Panc1 (cell line): ENCODE measurements at regions not wholly inside any gene's neighbourhood (a gene's known extent, or its start where the extent isn't known, plus 50 kb on each side); places are given as distances from the start of the nearest gene placed in this dataset.

Experiments used
- ATAC-seq: fragments of 200-7000 bp; cut with Tn5 transposase; 2 replicates; pipeline ENCODE4 v1.9.1; 2020; ENCODE audit warnings: mild to moderate bottlenecking, moderate library complexity
- BruUV-seq: library from RNA; stranded (reverse); fragments of 400-500 nt; replicated peaks from 2 replicates; lab custom pipeline; 2021; lab: Mats Ljungman, UMichigan
- CTCF ChIA-PET: fragments of 300-600 bp; sonication (Branson Sonifier 250); formaldehyde crosslinking; loops from one replicate; lab custom pipeline; 2022; ENCODE audit warnings: antibody characterized with exemption; lab: Charles Lee
- POLR2A ChIA-PET: fragments of 300-600 bp; sonication (Branson Sonifier 250); formaldehyde crosslinking; loops from one replicate; lab custom pipeline; 2022; ENCODE audit warnings: antibody characterized with exemption; lab: Charles Lee
- DNase-seq: peaks from one replicate; pipeline ENCODE4 v3.0.0-alpha.2; 2010; ENCODE audit warnings: low read depth, low spot score
- H3K27ac ChIP-seq: 2 replicates; pipeline ENCODE4 v1.5.1; 2011; ENCODE audit warnings: mild to moderate bottlenecking, low read length, inconsistent platforms
- H3K27me3 ChIP-seq: fragments of 200-500 bp; sonication (Bioruptor generic); 2 replicates; pipeline ENCODE4 v1.6.0; 2014; ENCODE audit warnings: low read length, inconsistent platforms; ENCODE audit not compliant: control insufficient read depth, insufficient read depth
- H3K36me3 ChIP-seq: fragments of 200-500 bp; sonication (Bioruptor generic); 2 replicates; pipeline ENCODE4 v1.5.1; 2014; ENCODE audit warnings: inconsistent platforms, mild to moderate bottlenecking, low read length, moderate library complexity; ENCODE audit not compliant: control insufficient read depth, insufficient read depth
- H3K4me1 ChIP-seq: 2 replicates; pipeline ENCODE4 v1.5.1; 2011; ENCODE audit warnings: inconsistent platforms, mild to moderate bottlenecking, low read length, moderate library complexity; ENCODE audit not compliant: control insufficient read depth, insufficient read depth
- H3K4me3 ChIP-seq, 2 experiments: 2 replicates each; pipeline ENCODE4 v1.5.1; 2011 to 2012; ENCODE audit warnings: low read depth in 2 of 2, low read length in 2 of 2, mild to moderate bottlenecking in 2 of 2, inconsistent platforms in 1 of 2, moderate library complexity in 1 of 2
- H3K9me3 ChIP-seq: fragments of 200-500 bp; sonication (Bioruptor generic); 2 replicates; pipeline ENCODE4 v1.5.1; 2014; ENCODE audit warnings: low read depth, mild to moderate bottlenecking, inconsistent platforms, low read length, moderate library complexity; ENCODE audit not compliant: control insufficient read depth, insufficient read depth
- POLR2AphosphoS5 ChIP-seq: IDR thresholded peaks from 2 replicates; pipeline ENCODE4 v1.6.1; 2012; ENCODE audit warnings: mild to moderate bottlenecking, low read depth, low read length, moderate library complexity
- SIN3A ChIP-seq: IDR thresholded peaks from 2 replicates; pipeline ENCODE4 v1.6.1; 2012; ENCODE audit warnings: low read depth, mild to moderate bottlenecking, low read length, moderate library complexity, borderline replicate concordance; ENCODE audit not compliant: insufficient read depth
- TCF7L2 ChIP-seq: IDR thresholded peaks from 2 replicates; pipeline ENCODE4 v1.6.1; 2011; ENCODE audit warnings: mild to moderate bottlenecking, low read depth, low read length, inconsistent platforms
- in situ Hi-C: cut with HindIII; loops from 2 replicates; pipeline ENCODE4 v1.10.0; 2016; ENCODE audit warnings: low sequenced_read_pairs, low pct_unique_long_range_greater_than_20kb
- intact Hi-C: fragments of 100-400 bp; cut with micrococcal nuclease; formaldehyde crosslinking; loops from one replicate; pipeline ENCODE4 v1.10.0; 2022; ENCODE audit not compliant: unreplicated experiment
- TF ChIP-seq, protein P1 (sequence below): fragments of 450-650 bp; IDR thresholded peaks from 2 replicates; pipeline ENCODE4 v1.5.1; 2017; ENCODE audit warnings: mild to moderate bottlenecking
- TF ChIP-seq, protein P2 (sequence below), 2 experiments: IDR thresholded peaks; 2 replicates each; pipeline ENCODE4 v1.6.1; 2011 to 2012; ENCODE audit warnings: low read depth in 2 of 2, control low read depth in 1 of 2, low read length in 1 of 2, mild to moderate bottlenecking in 1 of 2, moderate library complexity in 1 of 2; ENCODE audit not compliant: insufficient read depth in 1 of 2

DNA sequence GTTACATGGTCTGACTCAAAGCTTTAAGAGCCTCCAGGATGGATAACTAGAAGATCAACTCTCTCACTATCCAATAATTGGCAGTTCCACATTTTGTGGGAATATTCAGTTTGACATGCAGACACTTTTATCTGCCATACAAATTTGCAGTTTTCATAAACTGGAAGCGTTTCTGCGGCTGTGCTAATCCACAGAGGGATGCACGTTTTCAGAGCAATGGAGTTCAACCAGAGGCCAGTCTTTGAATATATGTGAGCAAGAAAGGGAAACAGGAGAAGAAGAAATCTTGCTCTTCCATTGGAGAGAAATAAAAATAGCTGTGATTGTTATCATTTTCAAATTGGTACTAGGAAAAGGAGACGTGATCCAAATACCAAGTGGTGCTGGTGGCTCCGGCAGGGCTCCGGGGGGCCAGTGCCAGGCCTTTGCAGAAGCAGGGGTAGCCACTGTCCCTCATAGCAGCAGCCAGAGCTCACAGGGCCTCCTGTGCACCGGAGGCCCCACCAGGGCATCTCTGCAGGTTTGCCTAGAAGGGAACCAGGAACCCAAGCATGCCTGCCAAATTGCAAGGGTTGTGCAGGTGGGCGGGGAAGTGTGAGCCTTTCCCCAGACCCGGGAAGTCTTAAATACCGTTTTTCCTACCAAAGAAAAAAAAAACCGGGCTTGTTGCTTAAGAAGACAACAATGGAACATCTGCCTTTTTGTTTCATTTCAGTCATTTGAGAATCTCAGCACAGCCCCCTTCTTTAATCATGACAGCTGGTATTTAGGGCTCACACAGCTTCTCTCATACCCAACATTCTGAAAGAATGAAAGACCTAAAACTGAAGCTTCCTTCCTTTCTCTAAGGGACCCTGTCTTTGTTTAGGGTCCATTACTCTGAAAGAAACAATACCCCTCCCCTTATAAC is 791.1 kb upstream of the SOX11 start:
- ATAC-seq (no peak), DNase-seq (no peak)
- Histone ChIP-seq H3K4me3 (no peak overlapping the region), H3K36me3 (no peaks in the 10 kb centered on the region), H3K27ac (no peak overlapping the region), H3K9me3 (no peaks in the 10 kb centered on the region), H3K27me3 (no peaks in the 10 kb centered on the region), H3K4me1 (no peaks in the 10 kb centered on the region)
- ChIA-PET CTCF (no interaction called here), POLR2A (no interaction called here)
- intact Hi-C loops: no loop called here
- in situ Hi-C loops: no loop called here
- TF ChIP-seq, protein P1, sequence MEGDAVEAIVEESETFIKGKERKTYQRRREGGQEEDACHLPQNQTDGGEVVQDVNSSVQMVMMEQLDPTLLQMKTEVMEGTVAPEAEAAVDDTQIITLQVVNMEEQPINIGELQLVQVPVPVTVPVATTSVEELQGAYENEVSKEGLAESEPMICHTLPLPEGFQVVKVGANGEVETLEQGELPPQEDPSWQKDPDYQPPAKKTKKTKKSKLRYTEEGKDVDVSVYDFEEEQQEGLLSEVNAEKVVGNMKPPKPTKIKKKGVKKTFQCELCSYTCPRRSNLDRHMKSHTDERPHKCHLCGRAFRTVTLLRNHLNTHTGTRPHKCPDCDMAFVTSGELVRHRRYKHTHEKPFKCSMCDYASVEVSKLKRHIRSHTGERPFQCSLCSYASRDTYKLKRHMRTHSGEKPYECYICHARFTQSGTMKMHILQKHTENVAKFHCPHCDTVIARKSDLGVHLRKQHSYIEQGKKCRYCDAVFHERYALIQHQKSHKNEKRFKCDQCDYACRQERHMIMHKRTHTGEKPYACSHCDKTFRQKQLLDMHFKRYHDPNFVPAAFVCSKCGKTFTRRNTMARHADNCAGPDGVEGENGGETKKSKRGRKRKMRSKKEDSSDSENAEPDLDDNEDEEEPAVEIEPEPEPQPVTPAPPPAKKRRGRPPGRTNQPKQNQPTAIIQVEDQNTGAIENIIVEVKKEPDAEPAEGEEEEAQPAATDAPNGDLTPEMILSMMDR: no peak
- TF ChIP-seq TCF7L2 (no peak), SIN3A (no peak), POLR2AphosphoS5 (no peak)
- TF ChIP-seq, protein P2, sequence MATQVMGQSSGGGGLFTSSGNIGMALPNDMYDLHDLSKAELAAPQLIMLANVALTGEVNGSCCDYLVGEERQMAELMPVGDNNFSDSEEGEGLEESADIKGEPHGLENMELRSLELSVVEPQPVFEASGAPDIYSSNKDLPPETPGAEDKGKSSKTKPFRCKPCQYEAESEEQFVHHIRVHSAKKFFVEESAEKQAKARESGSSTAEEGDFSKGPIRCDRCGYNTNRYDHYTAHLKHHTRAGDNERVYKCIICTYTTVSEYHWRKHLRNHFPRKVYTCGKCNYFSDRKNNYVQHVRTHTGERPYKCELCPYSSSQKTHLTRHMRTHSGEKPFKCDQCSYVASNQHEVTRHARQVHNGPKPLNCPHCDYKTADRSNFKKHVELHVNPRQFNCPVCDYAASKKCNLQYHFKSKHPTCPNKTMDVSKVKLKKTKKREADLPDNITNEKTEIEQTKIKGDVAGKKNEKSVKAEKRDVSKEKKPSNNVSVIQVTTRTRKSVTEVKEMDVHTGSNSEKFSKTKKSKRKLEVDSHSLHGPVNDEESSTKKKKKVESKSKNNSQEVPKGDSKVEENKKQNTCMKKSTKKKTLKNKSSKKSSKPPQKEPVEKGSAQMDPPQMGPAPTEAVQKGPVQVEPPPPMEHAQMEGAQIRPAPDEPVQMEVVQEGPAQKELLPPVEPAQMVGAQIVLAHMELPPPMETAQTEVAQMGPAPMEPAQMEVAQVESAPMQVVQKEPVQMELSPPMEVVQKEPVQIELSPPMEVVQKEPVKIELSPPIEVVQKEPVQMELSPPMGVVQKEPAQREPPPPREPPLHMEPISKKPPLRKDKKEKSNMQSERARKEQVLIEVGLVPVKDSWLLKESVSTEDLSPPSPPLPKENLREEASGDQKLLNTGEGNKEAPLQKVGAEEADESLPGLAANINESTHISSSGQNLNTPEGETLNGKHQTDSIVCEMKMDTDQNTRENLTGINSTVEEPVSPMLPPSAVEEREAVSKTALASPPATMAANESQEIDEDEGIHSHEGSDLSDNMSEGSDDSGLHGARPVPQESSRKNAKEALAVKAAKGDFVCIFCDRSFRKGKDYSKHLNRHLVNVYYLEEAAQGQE (IDR thresholded peaks at IDR 0.05; ENCODE audit: insufficient read depth in 1 of 2, low read depth in 2 of 2, low read length in 1 of 2): no peak
- BruUV-seq: no TSS peak

DNA sequence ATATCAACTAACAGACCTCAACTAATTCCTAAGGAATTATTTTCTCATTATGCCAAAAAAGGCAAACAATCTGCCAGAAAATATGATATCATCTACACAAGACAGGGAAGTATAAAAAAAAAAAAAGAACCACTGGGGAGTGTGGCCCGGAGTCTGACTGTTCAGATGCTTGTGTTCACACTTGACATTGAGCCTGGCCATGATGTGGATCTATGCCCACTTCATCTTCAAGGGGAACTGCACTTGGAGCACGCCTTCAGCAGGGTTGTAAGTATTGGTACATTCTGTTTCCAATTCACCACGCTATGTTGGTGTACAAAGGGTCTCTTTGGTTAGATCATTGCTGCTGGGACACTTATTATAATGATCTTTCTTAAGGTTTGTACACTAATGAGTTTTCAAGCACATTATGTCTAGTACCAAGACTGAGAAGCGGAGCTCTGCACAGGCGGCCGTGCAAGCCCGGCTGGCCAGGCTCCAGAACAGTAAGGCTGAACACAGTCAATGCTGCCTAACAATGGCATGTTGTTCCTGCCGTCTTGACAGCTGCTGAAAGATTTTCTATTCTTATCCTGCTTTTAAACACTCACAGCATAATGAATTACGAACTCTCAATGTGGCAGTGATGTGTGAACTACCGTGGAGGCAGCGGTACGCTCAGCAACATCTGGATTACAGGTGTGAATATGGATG is 788.4 kb upstream of the SOX11 start:
- H3K27ac ChIP-seq: no peak overlapping the region
- in situ Hi-C loops: no loop called here
- no peaks in the 10 kb centered on the region for H3K27me3 ChIP-seq
- BruUV-seq: no TSS peak
- no peak for TF ChIP-seq SIN3A
- no peak for TF ChIP-seq TCF7L2
- TF ChIP-seq, protein P1: no peak
- no peak for TF ChIP-seq POLR2AphosphoS5
- TF ChIP-seq, protein P2 (IDR thresholded peaks at IDR 0.05; ENCODE audit: insufficient read depth in 1 of 2, low read depth in 2 of 2, low read length in 1 of 2): no peak
- ATAC-seq: no peak
- intact Hi-C loops: no loop called here
- no peak overlapping the region for H3K4me3 ChIP-seq
- H3K9me3 ChIP-seq: no peaks in the 10 kb centered on the region
- CTCF ChIA-PET: no interaction called here
- POLR2A ChIA-PET: no interaction called here
- no peaks in the 10 kb centered on the region for H3K36me3 ChIP-seq
- DNase-seq: no peak
- H3K4me1 ChIP-seq: no peaks in the 10 kb centered on the region
